ENCODE measurements at regions not wholly inside any gene's neighbourhood (a gene's known extent, or its start where the extent isn't known, plus 50 kb on each side); places are given as distances from the start of the nearest gene placed in this dataset.

DNA sequence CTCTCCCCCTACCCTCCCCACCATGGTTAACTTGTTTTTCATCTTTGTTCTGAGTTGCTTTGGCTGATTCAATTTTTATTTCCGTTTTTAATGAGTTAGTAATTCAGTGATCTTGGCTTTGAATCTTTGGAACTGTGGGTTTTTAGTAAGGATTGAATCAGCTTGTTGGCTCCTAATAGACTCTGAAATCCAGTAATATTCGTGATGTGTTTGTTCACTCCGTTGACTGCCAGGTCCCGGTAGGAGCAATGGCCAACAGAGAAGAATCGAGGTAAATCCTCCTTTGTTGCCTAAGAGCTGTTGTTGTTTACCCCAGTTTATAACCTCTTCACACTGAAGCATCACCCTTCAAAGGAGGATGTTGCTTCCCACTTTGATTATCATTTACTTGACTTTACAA lies 92.7 kb downstream of the PCSK1 start:
- Mint-ChIP-seq H3K36me3 (no peaks in the 10 kb centered on the region), H3K4me3 (no peak overlapping the region), H3K27ac (no peak overlapping the region), H3K27me3 (peaks cover 8% of the 10 kb centered on the region), H3K9me3 (ENCODE audit: low read depth) (no peaks in the 10 kb centered on the region), H3K4me1 (ENCODE audit: low read depth) (peaks cover 15% of the 10 kb centered on the region)

DNA sequence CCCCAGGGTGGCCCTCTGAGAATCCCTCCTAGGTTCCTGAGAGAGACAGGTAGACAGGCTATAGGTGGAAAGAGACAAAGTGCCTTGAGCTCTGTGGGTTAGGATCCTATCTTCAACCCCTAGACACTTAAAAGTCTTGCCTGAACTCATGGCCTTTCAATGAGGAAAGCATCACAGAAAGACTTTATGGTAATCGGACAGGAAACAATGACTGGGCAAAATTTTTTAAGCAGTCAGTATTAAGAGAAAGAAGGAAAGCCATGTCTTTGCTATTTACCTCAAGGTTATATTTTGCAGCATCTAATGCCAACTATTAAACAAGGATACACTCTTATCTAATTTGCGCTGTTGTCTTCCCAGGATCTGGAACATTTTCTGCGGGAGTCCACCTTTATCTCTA lies 93.2 kb downstream of the PCSK1 start:
- Mint-ChIP-seq H3K27ac (no peak overlapping the region), H3K4me3 (no peak overlapping the region), H3K9me3 (ENCODE audit: low read depth) (no peaks in the 10 kb centered on the region), H3K36me3 (no peaks in the 10 kb centered on the region), H3K4me1 (ENCODE audit: low read depth) (peaks cover 10% of the 10 kb centered on the region), H3K27me3 (peaks cover 8% of the 10 kb centered on the region)

DNA sequence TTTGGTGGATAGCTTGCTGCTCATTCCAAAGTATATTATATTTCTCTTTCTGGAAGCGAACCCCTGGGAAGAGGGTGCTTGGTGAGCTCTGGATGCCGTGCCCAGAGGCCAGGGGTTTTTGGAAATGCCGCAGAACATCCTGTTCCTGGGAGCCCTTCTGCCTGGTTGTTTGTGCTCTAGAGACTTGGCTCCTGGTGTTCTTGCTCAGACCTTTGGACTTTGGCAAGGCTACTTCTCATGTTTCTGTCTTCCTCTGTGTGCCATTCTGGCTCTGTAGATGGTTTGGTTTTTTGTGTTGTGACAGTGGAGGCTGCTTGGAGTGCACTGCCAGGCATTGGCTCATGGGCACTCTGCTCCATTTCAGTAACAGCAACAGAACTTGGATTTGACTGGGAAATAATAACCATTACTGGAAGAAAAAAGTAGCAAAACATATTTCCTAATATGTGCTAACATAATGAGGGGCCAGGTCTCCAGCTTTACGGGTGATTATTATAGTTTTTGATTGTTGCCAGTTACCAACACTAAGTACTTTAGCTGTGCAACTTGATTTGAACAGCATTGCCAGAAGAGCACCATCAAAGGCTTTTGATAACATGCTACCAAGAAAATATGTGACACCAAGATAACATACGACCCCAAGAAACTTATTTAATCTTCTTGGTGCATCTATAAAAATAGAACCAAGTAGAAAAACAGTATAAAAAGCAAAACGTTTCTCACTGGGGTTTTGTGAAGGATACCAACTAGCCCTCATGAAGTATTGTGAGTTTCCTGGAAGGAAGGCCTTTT lies 94.2 kb downstream of the PCSK1 start:
- H3K4me3 Mint-ChIP-seq, result no peak overlapping the region
- no peaks in the 10 kb centered on the region for H3K36me3 Mint-ChIP-seq
- H3K9me3 Mint-ChIP-seq (ENCODE audit: low read depth), result no peaks in the 10 kb centered on the region
- no peak overlapping the region for H3K27ac Mint-ChIP-seq
- peaks cover 8% of the 10 kb centered on the region for H3K27me3 Mint-ChIP-seq
- no peaks in the 10 kb centered on the region for H3K4me1 Mint-ChIP-seq (ENCODE audit: low read depth)

DNA sequence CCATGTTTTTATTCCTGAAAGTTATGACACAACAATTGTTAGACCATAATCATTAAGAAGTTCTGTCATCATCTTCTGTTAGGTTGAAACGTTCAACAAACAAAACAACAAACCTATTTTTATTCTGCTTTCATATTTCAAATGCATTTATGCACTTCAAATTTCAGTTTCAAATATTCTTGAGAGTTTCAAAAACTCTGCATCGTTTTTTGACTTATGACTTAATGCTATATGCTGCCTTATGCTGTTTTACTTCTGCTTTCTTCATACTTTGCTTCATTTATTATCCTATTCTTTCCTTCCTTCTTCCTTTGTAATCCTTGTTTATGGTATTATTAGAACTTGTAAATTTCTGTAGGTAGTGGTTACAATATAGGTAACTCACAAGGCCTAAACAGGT lies 95.0 kb downstream of the PCSK1 start:
- Mint-ChIP-seq H3K4me1 (ENCODE audit: low read depth) (no peaks in the 10 kb centered on the region), H3K27me3 (peaks cover 8% of the 10 kb centered on the region), H3K27ac (no peak overlapping the region), H3K36me3 (no peaks in the 10 kb centered on the region), H3K9me3 (ENCODE audit: low read depth) (no peaks in the 10 kb centered on the region), H3K4me3 (no peak overlapping the region)

DNA sequence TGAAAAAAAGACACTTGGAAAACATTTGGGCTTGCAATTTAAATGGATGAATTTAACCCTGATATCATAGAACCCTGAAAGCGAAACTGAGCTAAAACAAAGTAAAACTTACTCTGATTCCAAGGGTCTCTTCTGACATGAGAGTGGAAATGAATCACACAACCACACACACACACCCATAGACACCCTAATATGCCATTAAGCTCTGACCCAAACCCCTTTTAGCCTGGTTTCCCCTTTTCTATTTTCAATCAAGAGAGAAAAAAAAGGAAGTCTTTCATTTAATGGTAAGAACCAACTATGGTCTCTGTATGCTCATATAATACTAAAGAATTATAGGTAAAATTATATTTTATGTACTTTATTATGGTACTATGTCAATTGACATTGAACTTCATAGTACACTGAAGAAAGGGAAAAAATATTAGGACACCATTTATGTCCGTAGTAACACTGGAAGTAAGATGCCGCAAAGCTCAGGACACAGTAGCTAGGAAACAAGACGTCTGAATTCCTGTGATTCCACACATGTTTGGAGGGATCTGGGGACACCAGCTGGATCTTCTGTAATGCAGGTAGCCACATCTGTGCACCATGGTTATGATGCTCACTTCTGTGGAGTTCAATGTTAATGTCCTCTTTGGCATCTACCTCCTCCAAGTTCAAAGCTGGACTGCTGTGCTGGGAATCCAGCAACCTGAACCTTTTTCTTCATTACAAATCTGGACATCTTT lies 95.8 kb downstream of the PCSK1 start:
- H3K27me3 Mint-ChIP-seq, result peaks cover 5% of the 10 kb centered on the region
- H3K4me1 Mint-ChIP-seq (ENCODE audit: low read depth), result no peaks in the 10 kb centered on the region
- H3K36me3 Mint-ChIP-seq, result no peaks in the 10 kb centered on the region
- H3K27ac Mint-ChIP-seq, result no peak overlapping the region
- H3K9me3 Mint-ChIP-seq (ENCODE audit: low read depth), result no peaks in the 10 kb centered on the region
- H3K4me3 Mint-ChIP-seq, result no peak overlapping the region

DNA sequence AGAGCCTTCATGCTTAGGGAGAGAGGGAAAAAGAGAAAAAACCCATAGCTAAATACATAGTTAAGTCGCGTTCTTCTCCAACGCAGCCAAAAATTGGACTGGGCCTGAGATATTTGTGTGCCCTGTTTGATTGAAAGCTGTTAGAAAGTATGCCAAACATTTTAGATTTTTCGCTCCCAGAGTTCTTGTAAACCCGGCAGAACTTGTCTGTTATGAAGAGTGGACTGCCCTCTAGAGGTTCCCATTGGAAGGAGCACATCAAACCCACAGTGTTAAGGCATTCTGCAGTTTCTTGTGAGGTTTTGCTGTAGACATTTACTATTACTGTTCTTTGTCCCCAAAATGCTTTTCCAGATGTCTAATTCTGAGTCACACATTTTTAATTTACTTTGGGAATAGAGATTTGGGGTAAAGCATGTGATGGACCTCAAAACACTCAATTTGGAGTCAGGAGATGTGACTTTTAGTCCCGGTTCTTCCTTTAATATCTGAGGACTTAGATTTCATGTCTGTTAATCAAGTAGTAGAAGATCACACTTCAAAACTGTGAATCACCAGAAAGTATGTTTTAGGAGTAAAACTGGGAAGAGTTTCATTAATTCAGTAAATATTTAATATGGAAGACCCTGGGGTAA lies 96.6 kb downstream of the PCSK1 start:
- Mint-ChIP-seq H3K4me3 (no peak overlapping the region), H3K36me3 (no peaks in the 10 kb centered on the region), H3K27me3 (peaks cover 7% of the 10 kb centered on the region), H3K4me1 (ENCODE audit: low read depth) (no peaks in the 10 kb centered on the region), H3K27ac (no peak overlapping the region), H3K9me3 (ENCODE audit: low read depth) (no peaks in the 10 kb centered on the region)

DNA sequence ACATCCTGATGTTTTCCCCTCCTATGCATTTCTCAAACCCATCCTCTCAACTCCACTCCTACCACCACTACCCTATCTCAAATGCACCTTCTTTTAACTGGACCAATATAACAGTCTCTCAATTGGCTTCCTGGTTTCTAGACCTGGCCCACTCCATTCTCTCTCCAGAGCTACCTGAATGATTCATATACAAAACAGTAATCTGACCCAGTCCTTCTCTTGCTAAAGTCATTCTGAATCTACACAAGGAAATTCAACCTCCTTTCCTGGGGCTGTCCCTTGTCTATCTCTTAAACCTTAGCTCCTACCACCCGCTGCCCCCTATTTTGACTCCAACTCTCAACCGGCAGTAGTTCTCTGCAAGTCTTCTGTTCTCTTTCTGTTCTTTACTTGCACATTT lies 97.2 kb downstream of the PCSK1 start:
- H3K27me3 Mint-ChIP-seq, result peaks cover 7% of the 10 kb centered on the region
- H3K36me3 Mint-ChIP-seq, result no peaks in the 10 kb centered on the region
- no peaks in the 10 kb centered on the region for H3K9me3 Mint-ChIP-seq (ENCODE audit: low read depth)
- no peak overlapping the region for H3K4me3 Mint-ChIP-seq
- H3K27ac Mint-ChIP-seq, result no peak overlapping the region
- H3K4me1 Mint-ChIP-seq (ENCODE audit: low read depth), result no peaks in the 10 kb centered on the region

DNA sequence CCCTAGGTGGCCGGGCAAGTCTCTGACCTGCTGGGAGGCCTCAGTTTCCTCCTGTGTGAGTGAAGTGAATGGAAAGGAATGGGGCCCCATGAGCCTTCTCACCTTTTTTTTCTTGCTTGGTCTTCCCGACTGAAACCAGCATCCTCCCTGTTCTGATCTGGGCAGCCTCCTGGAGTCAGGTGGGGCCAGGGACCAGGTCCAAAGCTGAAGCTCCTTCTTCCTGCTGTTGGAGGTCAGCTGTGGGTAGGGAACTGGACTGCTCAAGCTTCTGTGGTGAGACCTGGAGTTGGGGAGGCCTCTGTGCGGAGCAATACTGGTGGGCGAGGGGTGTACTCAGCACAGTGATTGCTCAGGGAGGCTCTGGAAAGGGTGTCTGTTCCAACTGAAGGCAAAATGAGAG lies 99.7 kb downstream of the PCSK1 start:
- Mint-ChIP-seq H3K27me3 (peaks cover 2% of the 10 kb centered on the region), H3K36me3 (no peaks in the 10 kb centered on the region), H3K4me1 (ENCODE audit: low read depth) (peaks cover 3% of the 10 kb centered on the region), H3K9me3 (ENCODE audit: low read depth) (no peaks in the 10 kb centered on the region), H3K4me3 (no peak overlapping the region), H3K27ac (no peak overlapping the region)

DNA sequence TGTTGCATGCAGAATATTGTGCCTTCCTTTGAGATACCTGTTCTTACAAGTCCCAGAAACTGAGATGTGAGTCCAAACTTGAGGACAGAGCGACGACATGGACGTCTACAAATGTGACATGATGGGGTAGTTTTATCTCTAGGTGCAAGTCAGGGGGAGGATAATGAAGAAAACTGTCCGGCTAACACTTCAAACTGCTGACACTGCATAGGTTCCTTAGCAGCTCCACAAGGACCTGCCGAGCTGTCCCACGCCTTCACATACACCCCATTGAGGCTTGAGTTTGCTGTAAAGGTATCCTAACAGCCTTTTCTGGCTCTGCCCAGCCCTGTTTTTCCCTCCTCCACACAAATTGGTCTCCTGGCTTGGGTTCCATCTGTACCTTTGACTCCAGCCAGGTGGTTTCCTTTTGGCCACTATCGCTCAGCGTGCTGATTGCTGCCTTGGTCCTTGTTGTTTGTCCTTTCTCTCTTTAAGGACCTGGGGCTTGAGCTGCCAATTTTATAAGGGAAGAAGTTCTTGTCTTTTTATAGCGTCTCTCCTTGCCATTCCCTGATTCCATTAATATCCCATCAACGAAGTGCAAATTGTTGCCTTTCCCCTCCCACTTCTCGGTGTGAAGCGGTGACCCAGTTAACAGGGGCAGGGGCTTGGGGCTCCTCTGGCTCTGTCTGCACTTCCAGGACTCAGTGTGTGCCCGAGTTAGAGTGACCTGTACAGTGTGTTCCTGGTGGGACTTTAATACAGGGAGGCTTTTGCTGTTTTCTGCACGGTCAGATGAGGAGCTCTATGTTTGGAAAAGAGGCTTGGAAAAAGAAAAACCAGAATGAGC lies 100.3 kb downstream of the PCSK1 start:
- no peak overlapping the region for H3K4me3 Mint-ChIP-seq
- peaks cover 2% of the 10 kb centered on the region for H3K27me3 Mint-ChIP-seq
- no peak overlapping the region for H3K27ac Mint-ChIP-seq
- no peaks in the 10 kb centered on the region for H3K36me3 Mint-ChIP-seq
- H3K9me3 Mint-ChIP-seq (ENCODE audit: low read depth), result no peaks in the 10 kb centered on the region
- H3K4me1 Mint-ChIP-seq (ENCODE audit: low read depth), result peaks cover 3% of the 10 kb centered on the region

DNA sequence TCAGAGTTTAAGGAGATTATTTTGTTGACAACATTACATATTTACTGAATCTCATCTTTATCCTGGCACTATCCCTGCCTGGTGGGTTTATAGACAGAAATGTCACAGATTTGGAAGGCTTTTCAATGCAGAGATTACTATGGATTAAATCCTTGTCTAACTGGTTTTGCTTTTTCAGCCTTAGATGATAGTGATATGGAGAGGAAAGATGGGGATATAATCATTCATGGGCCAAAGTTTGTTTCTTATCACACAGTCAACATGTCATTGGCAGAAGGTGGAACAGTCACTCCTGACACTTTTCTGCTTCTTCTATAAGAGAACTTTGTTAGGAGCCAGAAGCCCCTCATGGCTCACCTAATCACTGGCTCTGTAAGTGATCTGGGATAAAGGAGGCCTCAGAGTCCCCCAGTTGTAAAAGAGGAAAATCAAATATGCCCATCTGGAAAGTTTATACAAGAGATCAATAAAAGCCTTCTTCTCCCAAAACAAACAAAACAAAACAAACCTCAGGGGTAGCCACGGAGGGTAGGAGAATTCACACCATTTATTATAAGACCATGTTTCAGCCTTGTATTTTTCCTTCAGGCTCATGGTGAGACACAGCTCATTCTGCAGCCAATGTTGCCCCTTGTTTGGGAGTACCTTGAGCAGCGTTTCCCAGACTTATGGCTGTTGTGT lies 101.2 kb downstream of the PCSK1 start:
- H3K27me3 Mint-ChIP-seq, result peaks cover 2% of the 10 kb centered on the region
- H3K27ac Mint-ChIP-seq, result no peak overlapping the region
- peaks cover 3% of the 10 kb centered on the region for H3K4me1 Mint-ChIP-seq (ENCODE audit: low read depth)
- no peaks in the 10 kb centered on the region for H3K36me3 Mint-ChIP-seq
- no peaks in the 10 kb centered on the region for H3K9me3 Mint-ChIP-seq (ENCODE audit: low read depth)
- H3K4me3 Mint-ChIP-seq, result no peak overlapping the region

DNA sequence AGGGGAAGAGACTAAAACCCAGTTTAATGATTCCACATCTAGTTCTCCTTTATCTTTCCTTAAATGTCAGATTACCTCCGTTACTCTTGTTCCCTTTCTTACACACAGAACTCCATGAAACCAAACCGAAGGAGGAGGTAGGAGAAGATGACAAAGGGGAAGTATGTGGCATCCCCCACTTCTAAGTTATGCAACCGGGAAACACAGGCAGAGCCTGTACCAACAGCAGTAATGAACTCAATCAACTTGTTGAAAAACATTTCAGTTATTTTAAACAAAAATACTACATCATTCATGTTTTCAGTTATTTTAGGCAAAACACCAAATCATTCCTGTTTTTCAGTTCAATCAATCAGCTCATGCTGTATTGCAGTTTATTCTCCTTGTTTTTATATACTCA lies 101.8 kb downstream of the PCSK1 start:
- H3K4me1 Mint-ChIP-seq (ENCODE audit: low read depth), result peaks cover 3% of the 10 kb centered on the region
- H3K4me3 Mint-ChIP-seq, result no peak overlapping the region
- peaks cover 2% of the 10 kb centered on the region for H3K27me3 Mint-ChIP-seq
- H3K27ac Mint-ChIP-seq, result no peak overlapping the region
- H3K36me3 Mint-ChIP-seq, result no peaks in the 10 kb centered on the region
- no peaks in the 10 kb centered on the region for H3K9me3 Mint-ChIP-seq (ENCODE audit: low read depth)

DNA sequence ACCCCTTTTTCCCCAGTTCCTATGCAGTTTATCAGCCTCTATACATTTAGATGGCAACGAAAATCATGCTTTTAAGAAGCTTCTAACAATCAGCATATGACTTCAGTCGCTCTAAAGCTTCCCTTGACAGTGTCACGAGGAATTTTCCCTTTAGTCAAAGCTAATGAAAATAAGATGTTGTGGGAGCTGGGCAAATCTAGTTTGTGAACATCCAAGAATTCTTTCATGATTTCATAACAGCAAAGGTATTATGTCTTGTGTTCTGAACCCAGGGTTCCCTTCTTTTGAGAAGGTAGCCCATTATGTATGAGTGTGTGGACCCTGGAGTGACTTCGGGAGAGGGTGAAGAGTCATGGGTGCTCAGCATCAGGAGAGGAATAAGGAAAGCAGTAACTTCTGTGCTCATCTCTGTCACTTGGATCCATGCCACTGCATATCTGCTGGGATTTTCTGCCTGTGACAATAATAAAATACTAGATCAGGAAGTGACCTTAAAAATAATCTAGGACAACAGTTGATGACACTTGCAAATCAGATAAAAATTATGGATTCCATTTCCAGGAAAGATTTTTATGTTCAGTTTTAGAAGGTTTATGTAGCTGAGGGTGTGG lies 102.4 kb downstream of the PCSK1 start:
- Mint-ChIP-seq H3K9me3 (ENCODE audit: low read depth) (no peaks in the 10 kb centered on the region), H3K27ac (no peak overlapping the region), H3K4me1 (ENCODE audit: low read depth) (peaks cover 3% of the 10 kb centered on the region), H3K36me3 (no peaks in the 10 kb centered on the region), H3K27me3 (peaks cover 6% of the 10 kb centered on the region), H3K4me3 (no peak overlapping the region)

DNA sequence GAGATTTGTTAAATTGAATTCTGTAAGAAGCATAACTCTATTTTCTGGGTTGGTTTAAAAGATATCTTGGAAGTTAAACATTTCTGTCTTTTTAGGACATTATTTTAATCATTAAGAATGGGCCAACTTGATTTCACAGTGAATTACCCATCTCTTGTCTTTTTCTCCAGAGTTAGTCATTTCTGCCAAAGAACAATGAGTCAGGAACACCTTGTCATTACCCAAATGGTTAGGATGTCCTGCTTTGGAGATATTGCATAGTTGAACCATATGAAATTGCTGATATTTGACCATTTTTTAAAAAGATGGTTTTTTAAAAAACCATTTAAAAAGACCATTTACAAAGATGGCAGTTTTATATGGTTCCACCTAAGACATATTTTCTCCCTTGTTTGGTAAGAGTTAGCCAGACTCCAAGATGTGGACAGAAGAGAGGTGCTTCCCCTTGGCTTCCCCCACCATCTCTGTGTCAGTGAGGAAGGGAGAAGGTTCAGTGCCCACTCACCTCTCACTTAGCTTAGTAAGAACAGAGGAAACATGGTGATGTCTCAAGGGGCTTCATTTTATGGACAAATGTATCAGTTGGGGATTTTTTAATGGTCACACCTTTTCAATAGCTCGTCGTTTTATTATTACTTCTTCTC lies 103.0 kb downstream of the PCSK1 start:
- Mint-ChIP-seq H3K36me3 (no peaks in the 10 kb centered on the region), H3K27ac (no peak overlapping the region), H3K4me1 (ENCODE audit: low read depth) (peaks cover 3% of the 10 kb centered on the region), H3K27me3 (peaks cover 7% of the 10 kb centered on the region), H3K9me3 (ENCODE audit: low read depth) (no peaks in the 10 kb centered on the region), H3K4me3 (no peak overlapping the region)

DNA sequence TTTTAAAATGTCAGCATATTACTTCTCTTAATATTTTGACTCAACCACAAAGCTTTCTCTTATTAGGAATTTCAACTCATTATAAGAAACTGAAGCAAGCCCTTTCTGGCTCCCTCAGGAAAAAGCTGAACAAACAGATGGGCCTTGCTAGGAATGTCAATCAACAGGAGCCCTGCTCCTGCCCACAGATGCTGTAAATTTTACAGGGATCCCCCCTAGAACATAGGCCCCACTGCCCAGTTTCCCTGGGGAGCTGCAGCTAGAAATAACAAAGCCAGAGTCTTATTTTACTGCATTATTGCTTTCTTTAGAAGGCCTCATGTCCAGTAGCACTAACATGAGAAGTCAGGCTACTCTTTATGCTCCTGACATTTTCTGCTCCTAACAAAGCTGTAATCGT lies 103.8 kb downstream of the PCSK1 start:
- Mint-ChIP-seq H3K36me3 (no peaks in the 10 kb centered on the region), H3K4me1 (ENCODE audit: low read depth) (peaks cover 3% of the 10 kb centered on the region), H3K27me3 (peaks cover 7% of the 10 kb centered on the region), H3K9me3 (ENCODE audit: low read depth) (no peaks in the 10 kb centered on the region), H3K27ac (no peak overlapping the region), H3K4me3 (no peak overlapping the region)

Data from activated naive CD8-positive, alpha-beta T cell (primary cell).